Stimulated activated naive CD8-positive, alpha-beta T cell treated with anti-CD3 and anti-CD28 coated beads, Interleukin-15, Interleukin-2, amounts not matched to agents 100 U/mL and 50 U/mL, for 24 hours (primary cell): ENCODE measurements at regions not wholly inside any gene's neighbourhood (a gene's known extent, or its start where the extent isn't known, plus 50 kb on each side); places are given as distances from the start of the nearest gene placed in this dataset.

Experiments used
- ATAC-seq: fragments of 150-1000 bp; cut with Tn5 transposase; one replicate; pipeline ENCODE4 v1.10.0; 2021
- DNase-seq: peaks from one replicate; pipeline ENCODE4 v3.0.0; 2021

- ATAC-seq = no peak
- no peak for DNase-seq
These were observed 709.1 kb downstream of the CDH11 start for GRCh38 chr16:64412578-64413280.

- DNase-seq (no peak), ATAC-seq (no peak)
These were observed 711.6 kb downstream of the CDH11 start for GRCh38 chr16:64410306-64410705.

- ATAC-seq (no peak), DNase-seq (no peak)
These were observed 712.1 kb downstream of the CDH11 start for GRCh38 chr16:64409783-64410210.

GRCh38 chr16:64408699-64409098, 713.2 kb downstream of the CDH11 start:
- no peak for ATAC-seq
- no peak for DNase-seq

- no peak for ATAC-seq
- no peak for DNase-seq
These were observed 715.1 kb downstream of the CDH11 start for GRCh38 chr16:64406770-64407181.

GRCh38 chr16:64403352-64403751, 718.5 kb downstream of the CDH11 start:
- DNase-seq (no peak), ATAC-seq (no peak)

- ATAC-seq (no peak), DNase-seq (no peak)
These were observed 723.1 kb downstream of the CDH11 start for GRCh38 chr16:64398793-64399192.

GRCh38 chr16:64397945-64398508, 723.8 kb downstream of the CDH11 start:
- DNase-seq (no peak), ATAC-seq (no peak)

GRCh38 chr16:64397042-64397441, 724.8 kb downstream of the CDH11 start:
- ATAC-seq = no peak
- no peak for DNase-seq

GRCh38 chr16:64394061-64394460, 727.8 kb downstream of the CDH11 start:
- ATAC-seq = no peak
- no peak for DNase-seq

GRCh38 chr16:64392456-64392855, 729.4 kb downstream of the CDH11 start:
- ATAC-seq = no peak
- DNase-seq = no peak

GRCh38 chr16:64391063-64391600, 730.7 kb downstream of the CDH11 start:
- no peak for DNase-seq

GRCh38 chr16:64390102-64390501, 731.8 kb downstream of the CDH11 start:
- no peak for ATAC-seq

More at GRCh38 chr16:64391063-64391600, 730.7 kb downstream of the CDH11 start:
- ATAC-seq = no peak

GRCh38 chr16:64384636-64385035, 737.2 kb downstream of the CDH11 start:
- DNase-seq = no peak
- no peak for ATAC-seq

More at GRCh38 chr16:64390102-64390501, 731.8 kb downstream of the CDH11 start:
- DNase-seq = no peak

GRCh38 chr16:64381979-64382378, 739.9 kb downstream of the CDH11 start:
- no peak for ATAC-seq
- no peak for DNase-seq

GRCh38 chr16:64380751-64381150, 741.1 kb downstream of the CDH11 start:
- ATAC-seq (no peak), DNase-seq (no peak)

- DNase-seq (no peak), ATAC-seq (no peak)
These were observed 746.4 kb downstream of the CDH11 start for GRCh38 chr16:64375391-64375980.

- no peak for ATAC-seq
- no peak for DNase-seq
These were observed 751.8 kb downstream of the CDH11 start for GRCh38 chr16:64370112-64370511.

- no peak for ATAC-seq
- no peak for DNase-seq
These were observed 756.4 kb downstream of the CDH11 start for GRCh38 chr16:64365448-64365931.

- ATAC-seq (no peak), DNase-seq (no peak)
These were observed 757.0 kb downstream of the CDH11 start for GRCh38 chr16:64364894-64365293.

- DNase-seq (no peak), ATAC-seq (no peak)
These were observed 757.4 kb downstream of the CDH11 start for GRCh38 chr16:64364416-64364815.

GRCh38 chr16:64364016-64364415, 757.8 kb downstream of the CDH11 start:
- DNase-seq (no peak), ATAC-seq (no peak)

- no peak for DNase-seq
These were observed 758.8 kb downstream of the CDH11 start for GRCh38 chr16:64363039-64363438.

More at GRCh38 chr16:64363039-64363438, 758.8 kb downstream of the CDH11 start:
- no peak for ATAC-seq
